Stomach (tissue), 4 donors: ENCODE measurements at regions not wholly inside any gene's neighbourhood (a gene's known extent, or its start where the extent isn't known, plus 50 kb on each side); places are given as distances from the start of the nearest gene placed in this dataset.

ENCODE experiments used
- EP300 ChIP-seq: sonication (generic); formaldehyde crosslinking; IDR thresholded peaks from one replicate; pipeline ENCODE4 v1.6.1; 2017; ENCODE audit warnings: antibody characterized with exemption
- POLR2A ChIP-seq, 4 donors: fragments of 450-650 bp; IDR thresholded peaks; one replicate each; pipeline ENCODE4 v1.6.1; 2016; ENCODE audit warnings: antibody characterized with exemption in 4 of 4, control low read depth in 2 of 4, mild to moderate bottlenecking in 1 of 4, moderate library complexity in 1 of 4
- POLR2AphosphoS5 ChIP-seq, 3 donors: sonication (generic); formaldehyde crosslinking; IDR thresholded peaks; one replicate each; pipeline ENCODE4 v1.6.1; 2016; ENCODE audit warnings: antibody characterized with exemption in 3 of 3
- TF ChIP-seq, protein P1 (sequence below), 7 experiments: fragments of 450-650 bp in 4 of 7; fragments of 200-600 bp in 3 of 7; sonication (generic) in 3 of 7; IDR thresholded peaks; one replicate each; pipeline ENCODE4 v1.5.1; 2016 to 2019; ENCODE audit warnings: antibody characterized with exemption in 7 of 7, control low read depth in 2 of 7, mild to moderate bottlenecking in 1 of 7

DNA sequence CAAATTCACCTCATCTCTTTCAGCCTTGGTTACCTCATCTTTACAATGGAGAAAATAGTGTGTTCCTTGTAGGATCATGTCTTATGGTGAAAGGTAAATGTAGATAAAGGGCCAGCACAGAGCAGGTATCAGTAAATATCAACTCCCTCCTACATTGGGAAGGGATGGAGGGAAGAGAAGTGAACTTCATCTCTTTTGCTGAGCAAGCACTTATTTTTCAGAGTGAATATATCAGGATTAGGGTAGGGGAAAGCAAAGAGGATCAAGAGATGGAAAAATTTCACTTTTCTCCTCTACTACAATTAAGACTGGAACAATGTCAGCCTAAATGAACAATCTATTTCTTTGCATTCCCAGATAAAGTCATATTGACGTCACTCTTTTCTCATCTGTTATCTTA is 193.8 kb upstream of the JUN start:
- TF ChIP-seq POLR2A (IDR thresholded peaks at IDR 0.05) (no peak), EP300 (no peak), POLR2AphosphoS5 (IDR thresholded peaks at IDR 0.05) (no peak)
- TF ChIP-seq, protein P1, sequence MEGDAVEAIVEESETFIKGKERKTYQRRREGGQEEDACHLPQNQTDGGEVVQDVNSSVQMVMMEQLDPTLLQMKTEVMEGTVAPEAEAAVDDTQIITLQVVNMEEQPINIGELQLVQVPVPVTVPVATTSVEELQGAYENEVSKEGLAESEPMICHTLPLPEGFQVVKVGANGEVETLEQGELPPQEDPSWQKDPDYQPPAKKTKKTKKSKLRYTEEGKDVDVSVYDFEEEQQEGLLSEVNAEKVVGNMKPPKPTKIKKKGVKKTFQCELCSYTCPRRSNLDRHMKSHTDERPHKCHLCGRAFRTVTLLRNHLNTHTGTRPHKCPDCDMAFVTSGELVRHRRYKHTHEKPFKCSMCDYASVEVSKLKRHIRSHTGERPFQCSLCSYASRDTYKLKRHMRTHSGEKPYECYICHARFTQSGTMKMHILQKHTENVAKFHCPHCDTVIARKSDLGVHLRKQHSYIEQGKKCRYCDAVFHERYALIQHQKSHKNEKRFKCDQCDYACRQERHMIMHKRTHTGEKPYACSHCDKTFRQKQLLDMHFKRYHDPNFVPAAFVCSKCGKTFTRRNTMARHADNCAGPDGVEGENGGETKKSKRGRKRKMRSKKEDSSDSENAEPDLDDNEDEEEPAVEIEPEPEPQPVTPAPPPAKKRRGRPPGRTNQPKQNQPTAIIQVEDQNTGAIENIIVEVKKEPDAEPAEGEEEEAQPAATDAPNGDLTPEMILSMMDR (IDR thresholded peaks at IDR 0.05), result no peak
